Cardiac fibroblast (primary cell): ENCODE measurements at regions not wholly inside any gene's neighbourhood (a gene's known extent, or its start where the extent isn't known, plus 50 kb on each side); places are given as distances from the start of the nearest gene placed in this dataset.
A peak's percentile ranks its signal among the peaks of the same experiment; 100 is the strongest.

Experiments used
- DNase-seq, 2 donors: peaks; one replicate each; pipeline versions ENCODE4 v3.0.0 to v3.0.0-alpha.2; 2010; ENCODE audit warnings: low read depth in 2 of 2
- H3K4me3 ChIP-seq, 2 donors: replicated peaks in 1 of 2; 1 replicate in 1 of 2; 2 replicates in 1 of 2; pipeline ENCODE4 v1.5.1; 2011; ENCODE audit warnings: low read depth in 2 of 2, low read length in 2 of 2, mild to moderate bottlenecking in 2 of 2, moderate library complexity in 1 of 2
- CTCF ChIP-seq: IDR thresholded peaks from one replicate; pipeline ENCODE4 v1.5.1; 2011; ENCODE audit warnings: low read depth, mild to moderate bottlenecking, low read length, inconsistent platforms

GRCh38 chr10:35743851-35744250, 101.8 kb upstream of the FZD8 start:
- H3K4me3 ChIP-seq: no peak overlapping the region
- no peak for DNase-seq
- TF ChIP-seq CTCF: no peak

GRCh38 chr10:35743351-35743750, 101.3 kb upstream of the FZD8 start:
- DNase-seq: no peak
- no peak for TF ChIP-seq CTCF
- H3K4me3 ChIP-seq: no peak overlapping the region

- no peak for TF ChIP-seq CTCF
- no peak overlapping the region for H3K4me3 ChIP-seq
- peak; percentile 24 to 73 for DNase-seq
Measured at GRCh38 chr10:35739998-35740397, 97.9 kb upstream of the FZD8 start.

- TF ChIP-seq CTCF: no peak
- H3K4me3 ChIP-seq: no peak overlapping the region
- peak; percentile 25 to 88 for DNase-seq
Measured at GRCh38 chr10:35735412-35735811, 93.3 kb upstream of the FZD8 start.

- no peak for DNase-seq
- H3K4me3 ChIP-seq: no peak overlapping the region
- no peak for TF ChIP-seq CTCF
Measured at GRCh38 chr10:35731828-35732227, 89.7 kb upstream of the FZD8 start.

GRCh38 chr10:35728341-35728740, 86.2 kb upstream of the FZD8 start:
- H3K4me3 ChIP-seq: no peak overlapping the region
- no peak for TF ChIP-seq CTCF
- no peak for DNase-seq

GRCh38 chr10:35726846-35727245, 84.8 kb upstream of the FZD8 start:
- H3K4me3 ChIP-seq: no peak overlapping the region
- TF ChIP-seq CTCF: no peak
- no peak for DNase-seq
